DND-41 (cell line): ENCODE measurements at regions not wholly inside any gene's neighbourhood (a gene's known extent, or its start where the extent isn't known, plus 50 kb on each side); places are given as distances from the start of the nearest gene placed in this dataset.

Experiments used
- ATAC-seq: fragments of 200-7000 bp; cut with Tn5 transposase; 3 replicates; pipeline ENCODE4 v1.9.1; 2021; ENCODE audit warnings: low read depth; ENCODE audit not compliant: insufficient read depth
- DNase-seq: peaks from one replicate; pipeline ENCODE4 v3.0.0-alpha.2; 2020
- H2AFZ ChIP-seq: 2 replicates; pipeline ENCODE4 v1.6.0; 2012; ENCODE audit warnings: low read depth, low read length
- H3K27ac ChIP-seq: 2 replicates; pipeline ENCODE4 v1.5.1; 2012; ENCODE audit warnings: low read length, inconsistent platforms
- H3K27me3 ChIP-seq: fragments of 200-600 bp; sonication (generic); 2 replicates; pipeline ENCODE4 v1.6.0; 2012; ENCODE audit warnings: low read length, mild to moderate bottlenecking, inconsistent platforms; ENCODE audit not compliant: insufficient read depth, poor library complexity
- H3K36me3 ChIP-seq: 2 replicates; pipeline ENCODE4 v1.5.1; 2012; ENCODE audit warnings: low read length, inconsistent platforms; ENCODE audit not compliant: insufficient read depth
- H3K4me1 ChIP-seq: 2 replicates; pipeline ENCODE4 v1.5.1; 2012; ENCODE audit warnings: mild to moderate bottlenecking, low read length; ENCODE audit not compliant: insufficient read depth
- H3K4me2 ChIP-seq: 2 replicates; pipeline ENCODE4 v1.6.0; 2012; ENCODE audit warnings: mild to moderate bottlenecking, moderate library complexity, low read length, inconsistent platforms; ENCODE audit not compliant: insufficient read depth
- H3K4me3 ChIP-seq, 2 experiments: fragments of 200-600 bp in 1 of 2; shearing (Covaris generic) in 1 of 2; 2 replicates each; pipeline ENCODE4 v1.5.1; 2012 to 2016; ENCODE audit warnings: inconsistent platforms in 2 of 2, low read length in 2 of 2, mild to moderate bottlenecking in 2 of 2, low read depth in 1 of 2, moderate library complexity in 1 of 2
- H3K79me2 ChIP-seq: 2 replicates; pipeline ENCODE4 v1.6.0; 2012; ENCODE audit warnings: low read length, inconsistent platforms; ENCODE audit not compliant: insufficient read depth
- H3K9ac ChIP-seq: 2 replicates; pipeline ENCODE4 v1.6.0; 2012; ENCODE audit warnings: low read depth, mild to moderate bottlenecking, inconsistent platforms, low read length, moderate library complexity
- H3K9me3 ChIP-seq: 2 replicates; pipeline ENCODE4 v1.5.1; 2012; ENCODE audit warnings: low read length, moderate library complexity, mild to moderate bottlenecking, inconsistent platforms; ENCODE audit not compliant: insufficient read depth, severe bottlenecking
- H4K20me1 ChIP-seq: 2 replicates; pipeline ENCODE4 v1.6.0; 2012; ENCODE audit warnings: low read length; ENCODE audit not compliant: insufficient read depth
- EZH2 ChIP-seq: IDR thresholded peaks from 3 replicates; pipeline ENCODE4 v1.6.1; 2012; ENCODE audit warnings: borderline replicate concordance, low read depth, mild to moderate bottlenecking, moderate library complexity, low read length, inconsistent platforms; ENCODE audit not compliant: severe bottlenecking
- TF ChIP-seq, protein P1 (sequence below): IDR thresholded peaks from 2 replicates; pipeline ENCODE4 v1.5.1; 2012; ENCODE audit warnings: borderline replicate concordance, low read length, moderate library complexity, mild to moderate bottlenecking; ENCODE audit not compliant: poor library complexity, severe bottlenecking; ENCODE audit errors: extremely low read depth

DNA sequence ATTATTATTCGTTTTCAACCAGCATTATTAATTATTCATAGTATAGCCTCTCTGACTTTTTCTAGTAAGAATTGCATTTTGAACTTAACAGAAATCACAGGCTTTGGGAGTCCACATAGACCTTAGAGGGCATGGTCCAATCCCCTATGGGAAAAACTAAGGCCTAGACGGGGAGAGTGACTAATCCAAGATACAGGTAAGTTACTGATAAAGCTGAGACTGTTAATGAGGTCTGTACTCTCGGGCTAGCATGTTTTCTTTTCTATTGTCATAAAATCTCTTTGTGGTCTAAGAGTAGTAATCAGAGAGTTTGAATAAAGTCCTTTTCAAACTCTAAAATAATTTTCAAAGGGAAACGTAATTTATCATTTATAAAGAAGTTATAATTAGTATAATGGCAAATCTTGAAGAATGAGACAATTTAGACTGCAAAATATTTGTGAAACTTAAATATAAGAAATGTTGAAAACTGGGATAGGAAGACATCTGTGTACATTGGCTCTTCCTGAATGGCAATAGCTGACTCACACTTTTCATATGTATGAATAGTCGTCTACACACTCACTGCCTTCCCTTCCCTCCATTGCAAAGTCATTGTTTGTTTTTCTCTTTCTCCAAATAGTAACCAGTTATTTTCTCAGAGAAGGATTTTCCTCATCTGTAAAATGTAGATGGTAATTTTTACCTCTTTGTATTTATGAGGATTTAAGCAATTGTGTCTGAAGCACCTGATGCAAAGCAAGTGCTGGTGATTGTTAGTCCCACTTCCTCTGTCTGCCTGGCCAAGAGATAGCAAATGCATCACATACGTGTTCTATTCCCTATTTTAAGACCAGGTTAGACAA is 207.9 kb upstream of the CD180 start:
- H3K4me2 ChIP-seq: no peak overlapping the region
- TF ChIP-seq, protein P1, sequence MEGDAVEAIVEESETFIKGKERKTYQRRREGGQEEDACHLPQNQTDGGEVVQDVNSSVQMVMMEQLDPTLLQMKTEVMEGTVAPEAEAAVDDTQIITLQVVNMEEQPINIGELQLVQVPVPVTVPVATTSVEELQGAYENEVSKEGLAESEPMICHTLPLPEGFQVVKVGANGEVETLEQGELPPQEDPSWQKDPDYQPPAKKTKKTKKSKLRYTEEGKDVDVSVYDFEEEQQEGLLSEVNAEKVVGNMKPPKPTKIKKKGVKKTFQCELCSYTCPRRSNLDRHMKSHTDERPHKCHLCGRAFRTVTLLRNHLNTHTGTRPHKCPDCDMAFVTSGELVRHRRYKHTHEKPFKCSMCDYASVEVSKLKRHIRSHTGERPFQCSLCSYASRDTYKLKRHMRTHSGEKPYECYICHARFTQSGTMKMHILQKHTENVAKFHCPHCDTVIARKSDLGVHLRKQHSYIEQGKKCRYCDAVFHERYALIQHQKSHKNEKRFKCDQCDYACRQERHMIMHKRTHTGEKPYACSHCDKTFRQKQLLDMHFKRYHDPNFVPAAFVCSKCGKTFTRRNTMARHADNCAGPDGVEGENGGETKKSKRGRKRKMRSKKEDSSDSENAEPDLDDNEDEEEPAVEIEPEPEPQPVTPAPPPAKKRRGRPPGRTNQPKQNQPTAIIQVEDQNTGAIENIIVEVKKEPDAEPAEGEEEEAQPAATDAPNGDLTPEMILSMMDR: no peak
- no peak for TF ChIP-seq EZH2

DNA sequence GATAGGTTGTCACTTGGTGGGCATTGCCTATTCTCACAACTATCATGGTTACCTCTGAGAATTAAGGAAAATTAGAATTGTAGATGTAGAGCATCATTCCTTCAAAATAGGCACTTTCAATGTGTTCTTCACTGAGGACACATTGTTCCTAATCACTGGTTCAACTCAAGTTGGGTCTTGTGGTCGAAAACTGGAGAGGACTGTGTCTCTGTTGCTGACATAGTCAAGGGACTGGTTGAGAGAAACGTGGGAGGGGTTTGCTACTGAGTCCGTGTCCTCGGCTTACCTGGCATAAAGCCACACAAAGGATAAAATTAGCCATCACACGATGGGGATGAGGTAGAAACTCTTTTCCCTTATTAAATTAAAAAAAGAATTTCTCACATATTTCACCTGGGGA is 205.9 kb upstream of the CD180 start:
- H3K27me3 ChIP-seq: no peaks in the 10 kb centered on the region
- DNase-seq: no peak
- no peaks in the 10 kb centered on the region for H3K36me3 ChIP-seq
- H2AFZ ChIP-seq: no peak overlapping the region
- H3K79me2 ChIP-seq: no peaks in the 10 kb centered on the region
- H3K4me1 ChIP-seq: no peaks in the 10 kb centered on the region
- H3K4me2 ChIP-seq: no peak overlapping the region
- H3K9ac ChIP-seq: no peak overlapping the region
- TF ChIP-seq, protein P1: no peak
- no peak for TF ChIP-seq EZH2
- no peak overlapping the region for H3K27ac ChIP-seq
- no peak overlapping the region for H3K4me3 ChIP-seq
- no peak for ATAC-seq
- H3K9me3 ChIP-seq: no peaks in the 10 kb centered on the region
- no peaks in the 10 kb centered on the region for H4K20me1 ChIP-seq

More for the DNA sequence above, 207.9 kb upstream of the CD180 start:
- DNase-seq (no peak), ATAC-seq (no peak)
- no peak overlapping the region for H3K27ac ChIP-seq
- H3K36me3 ChIP-seq: no peaks in the 10 kb centered on the region
- no peaks in the 10 kb centered on the region for H3K9me3 ChIP-seq
- H3K4me1 ChIP-seq: no peaks in the 10 kb centered on the region
- H3K27me3 ChIP-seq: no peaks in the 10 kb centered on the region
- H3K4me3 ChIP-seq: no peak overlapping the region
- H3K79me2 ChIP-seq: no peaks in the 10 kb centered on the region
- H4K20me1 ChIP-seq: no peaks in the 10 kb centered on the region
- peak overlapping the region; percentile 21; the same call in 1 of the 2 replicates for H2AFZ ChIP-seq
- no peak overlapping the region for H3K9ac ChIP-seq

DNA sequence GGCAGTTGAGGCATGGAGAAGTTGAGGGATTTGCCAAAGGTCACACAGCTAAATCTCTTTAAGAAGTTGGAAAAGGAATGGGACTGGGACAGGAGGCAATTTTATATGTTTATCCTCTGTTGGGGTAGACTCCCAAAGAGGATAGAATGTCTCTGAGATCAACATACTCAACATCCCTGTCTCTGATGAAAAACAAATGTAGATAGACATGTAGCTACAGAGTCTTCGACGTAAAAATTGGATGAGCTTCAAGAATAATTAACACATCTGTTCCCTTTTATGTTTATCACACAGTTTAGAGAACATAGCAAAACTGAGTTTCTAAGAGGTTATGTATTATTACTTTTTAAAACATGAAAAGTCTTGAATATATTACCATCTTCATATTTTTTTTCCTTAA is 204.6 kb upstream of the CD180 start:
- no peaks in the 10 kb centered on the region for H3K79me2 ChIP-seq
- no peaks in the 10 kb centered on the region for H3K9me3 ChIP-seq
- H3K4me2 ChIP-seq: no peak overlapping the region
- ATAC-seq (no peak), DNase-seq (no peak)
- H3K9ac ChIP-seq: no peak overlapping the region
- no peaks in the 10 kb centered on the region for H3K27me3 ChIP-seq
- no peaks in the 10 kb centered on the region for H4K20me1 ChIP-seq
- H3K27ac ChIP-seq: no peak overlapping the region
- no peak overlapping the region for H3K4me3 ChIP-seq
- no peaks in the 10 kb centered on the region for H3K4me1 ChIP-seq
- TF ChIP-seq, protein P1: no peak
- TF ChIP-seq EZH2: no peak
- no peaks in the 10 kb centered on the region for H3K36me3 ChIP-seq
- H2AFZ ChIP-seq: no peak overlapping the region
